ENCODE measurements at regions not wholly inside any gene's neighbourhood (a gene's known extent, or its start where the extent isn't known, plus 50 kb on each side); places are given as distances from the start of the nearest gene placed in this dataset.

GRCh38 chr13:69283837-69284236 is 823.8 kb upstream of the ATXN8OS start:
- no peak overlapping the region for H2BK12ac ChIP-seq (ENCODE audit: low read depth, low read length)
- H3K14ac ChIP-seq (ENCODE audit: insufficient read length): no peak overlapping the region
- FAIRE-seq (no peak), DNase-seq (ENCODE audit: low read depth in 1 of 2, low spot score in 2 of 2) (no peak)
- H2AFZ ChIP-seq (ENCODE audit: low read length): no peak overlapping the region
- POLR2A ChIA-PET (ENCODE audit: partially characterized antibody): no interaction called here
- no peaks in the 10 kb centered on the region for H3K4me1 ChIP-seq (replicated peaks in 1 of 4; ENCODE audit: control insufficient read depth in 3 of 4, insufficient read depth in 4 of 4, low read length in 3 of 4)
- H2BK20ac ChIP-seq (ENCODE audit: low read length): no peak overlapping the region
- H2BK5ac ChIP-seq (ENCODE audit: low read depth, low read length): no peak overlapping the region
- H3K9me3 ChIP-seq (ENCODE audit: insufficient read depth in 2 of 2, low read depth in 1 of 2, low read length in 1 of 2): peaks cover 0 to 3% of the 10 kb centered on the region in 2 experiments; a peak in 1 of 4 replicates
- WGBS, 2 experiments (ENCODE audit: extremely low coverage in 1 of 2, insufficient coverage in 1 of 2, insufficient read length in 1 of 2, insufficient replicate concordance in 2 of 2, low coverage in 1 of 2, low lambda C conversion rate in 2 of 2, missing lambda C conversion rate in 1 of 2): 91% methylated on average over 2 of the region's 2 CpGs; no CpG with 5 or more reads in 1 of the 2 experiments
- no peak overlapping the region for H3K4me3 ChIP-seq (ENCODE audit: extremely low read depth in 1 of 4, insufficient read depth in 2 of 4, low read depth in 3 of 4, low read length in 4 of 4)
- no peak overlapping the region for H4K8ac ChIP-seq (ENCODE audit: extremely low read depth, insufficient read depth, low read length)
- H3K27ac ChIP-seq (ENCODE audit: low read depth, low read length): no peak overlapping the region
- no peak overlapping the region for H3K4me2 ChIP-seq (ENCODE audit: insufficient read depth in 1 of 2, low read depth in 2 of 2, low read length in 2 of 2)
- no peak overlapping the region for H3K4ac ChIP-seq (replicated peaks; ENCODE audit: insufficient read length, low read depth, low read length)
- H4K91ac ChIP-seq (replicated peaks; ENCODE audit: insufficient read length, low read length): no peak overlapping the region
- TF ChIP-seq MAFK (IDR thresholded peaks at IDR 0.05; ENCODE audit: low read depth, low read length): no peak
- TF ChIP-seq SAP30 (IDR thresholded peaks at IDR 0.05; ENCODE audit: insufficient read depth, insufficient replicate concordance, low read length): no peak
- TF ChIP-seq RFX5 (IDR thresholded peaks at IDR 0.05; ENCODE audit: borderline replicate concordance, low read depth, low read length): no peak
- no peak for TF ChIP-seq RNF2 (IDR thresholded peaks at IDR 0.05; ENCODE audit: borderline replicate concordance, low read depth, low read length, missing control alignments, poor library complexity, severe bottlenecking)
- no peak for TF ChIP-seq BCL11A (IDR thresholded peaks at IDR 0.05; ENCODE audit: low read depth in 2 of 2, low read length in 2 of 2)
- TF ChIP-seq TAF7 (optimal IDR thresholded peaks at IDR 0.05; ENCODE audit: borderline replicate concordance, low read depth, low read length): no peak
- no peak for TF ChIP-seq ASH2L (IDR thresholded peaks at IDR 0.05; ENCODE audit: low read length)
- TF ChIP-seq SIX5 (IDR thresholded peaks at IDR 0.05; ENCODE audit: low read depth, low read length): no peak
- no peak for TF ChIP-seq KDM5A (IDR thresholded peaks at IDR 0.05; ENCODE audit: low read length)
- TF ChIP-seq CHD2 (IDR thresholded peaks at IDR 0.05; ENCODE audit: low read length): no peak
- no peak for TF ChIP-seq JUND (IDR thresholded peaks at IDR 0.05; ENCODE audit: low read length)
- H3K79me2 ChIP-seq (ENCODE audit: control insufficient read depth in 1 of 2, insufficient read depth in 2 of 2, low read length in 2 of 2): no peaks in the 10 kb centered on the region
- no peak overlapping the region for H3K23ac ChIP-seq (ENCODE audit: insufficient read length)
- H3K36me3 ChIP-seq (ENCODE audit: control insufficient read depth in 2 of 4, insufficient read depth in 4 of 4, low read length in 3 of 4): no peaks in the 10 kb centered on the region
- no peaks in the 10 kb centered on the region for H3K79me1 ChIP-seq (ENCODE audit: low read depth, low read length)
- H3K27me3 ChIP-seq (replicated peaks in 1 of 4; ENCODE audit: control insufficient read depth in 3 of 4, extremely low read depth in 1 of 4, insufficient read depth in 3 of 4, low read length in 3 of 4): no peaks in the 10 kb centered on the region
- CTCF ChIA-PET (ENCODE audit: partially characterized antibody): no interaction called here
- H4K5ac ChIP-seq (ENCODE audit: insufficient read length, low read depth, low read length): no peak overlapping the region
- no peak overlapping the region for H2BK15ac ChIP-seq (ENCODE audit: low read length)
- no peak overlapping the region for H3K18ac ChIP-seq (ENCODE audit: extremely low read depth, low read length)
- H2AK5ac ChIP-seq (ENCODE audit: low read depth, low read length): no peak overlapping the region
- no peaks in the 10 kb centered on the region for H4K20me1 ChIP-seq (replicated peaks in 1 of 2; ENCODE audit: control insufficient read depth in 1 of 2, insufficient read depth in 2 of 2, low read length in 2 of 2)
- H3K56ac ChIP-seq (replicated peaks; ENCODE audit: insufficient read length, low read depth, low read length): no peak overlapping the region
- H3K23me2 ChIP-seq (ENCODE audit: low read depth, low read length): no peaks in the 10 kb centered on the region
- H3K9ac ChIP-seq (replicated peaks in 1 of 4; ENCODE audit: extremely low read depth in 1 of 4, low read depth in 3 of 4, low read length in 3 of 4): peak overlapping the region in 1 of 4 experiments; percentile 34; a peak in 1 of 7 replicates
- H2BK120ac ChIP-seq (replicated peaks; ENCODE audit: low read depth, low read length): no peak overlapping the region

Measured in H1 (cell line).